HCT116 (cell line): ENCODE measurements at regions not wholly inside any gene's neighbourhood (a gene's known extent, or its start where the extent isn't known, plus 50 kb on each side); places are given as distances from the start of the nearest gene placed in this dataset.

Experiments
- ATAC-seq: fragments of 200-7000 bp; cut with Tn5 transposase; 2 replicates; pipeline ENCODE4 v1.9.1; 2020; ENCODE audit warnings: mild to moderate bottlenecking, moderate library complexity
- BruUV-seq: library from RNA; stranded (reverse); fragments of 400-500 nt; replicated peaks from 2 replicates; lab custom pipeline; 2021; lab: Mats Ljungman, UMichigan
- CTCF ChIA-PET: fragments of 300-600 bp; sonication (Branson Sonifier 250); formaldehyde crosslinking; loops from one replicate; lab custom pipeline; 2021; ENCODE audit warnings: antibody characterized with exemption; lab: Charles Lee
- POLR2A ChIA-PET: fragments of 300-600, 350-600 bp; sonication (Branson Sonifier 250); formaldehyde crosslinking; loops from one replicate; lab custom pipeline; 2021; ENCODE audit warnings: antibody characterized with exemption; lab: Charles Lee
- RAD21 ChIA-PET, 2 experiments: fragments of 300-600 bp; sonication (Branson Sonifier 250); formaldehyde crosslinking; loops; one replicate each; lab custom pipeline; 2023; ENCODE audit warnings: low total read pairs in 2 of 2; ENCODE audit not compliant: uncharacterized antibody in 2 of 2, unreplicated experiment in 2 of 2, low non-redundant PET in 1 of 2; lab: Charles Lee
- DNase-seq: peaks from one replicate; pipeline ENCODE4 v3.0.0-alpha.2; 2010; ENCODE audit warnings: low read depth, low spot score
- H2AFZ ChIP-seq: fragments of 200-600 bp; shearing (Covaris generic), sonication (generic); 2 replicates; pipeline ENCODE4 v1.6.1; 2017; ENCODE audit warnings: low read depth, mixed run types, mixed read lengths, antibody characterized with exemption, low read length; ENCODE audit not compliant: poor library complexity, severe bottlenecking
- H3K27ac ChIP-seq: 2 replicates; pipeline ENCODE4 v1.5.1; 2012; ENCODE audit warnings: low read depth, low read length
- H3K27me3 ChIP-seq: fragments of 200-600 bp; sonication (generic); 2 replicates; pipeline ENCODE4 v1.6.1; 2016; ENCODE audit warnings: mixed run types, low read length, mixed read lengths; ENCODE audit not compliant: insufficient read depth
- H3K36me3 ChIP-seq, 2 experiments: fragments of 200-500 bp in 1 of 2; fragments of 200-600 bp in 1 of 2; sonication (Bioruptor generic) in 1 of 2; sonication (generic) in 1 of 2; 2 replicates each; pipeline versions ENCODE4 v1.5.1 to v1.6.1; 2014 to 2016; ENCODE audit warnings: low read length in 2 of 2, inconsistent platforms in 1 of 2, mixed read lengths in 1 of 2, mixed run types in 1 of 2; ENCODE audit not compliant: insufficient read depth in 2 of 2, control insufficient read depth in 1 of 2
- H3K4me1 ChIP-seq, 2 experiments: fragments of 200-600 bp in 1 of 2; sonication (generic) in 1 of 2; 2 replicates each; pipeline versions ENCODE4 v1.5.1 to v1.6.1; 2012 to 2017; ENCODE audit warnings: low read length in 2 of 2, inconsistent platforms in 1 of 2, mild to moderate bottlenecking in 1 of 2, mixed read lengths in 1 of 2, mixed run types in 1 of 2, moderate library complexity in 1 of 2; ENCODE audit not compliant: insufficient read depth in 2 of 2, control insufficient read depth in 1 of 2
- H3K4me2 ChIP-seq: fragments of 200-600 bp; sonication (generic); 2 replicates; pipeline ENCODE4 v1.6.1; 2017; ENCODE audit warnings: mixed run types, low read length, mixed read lengths
- H3K4me3 ChIP-seq, 2 experiments: fragments of 200-600 bp in 1 of 2; sonication (generic) in 1 of 2; replicated peaks in 1 of 2; 2 replicates each; pipeline ENCODE4 v1.5.1; 2011 to 2016; ENCODE audit warnings: low read length in 2 of 2, control low read depth in 1 of 2, low read depth in 1 of 2, mild to moderate bottlenecking in 1 of 2, mixed read lengths in 1 of 2, mixed run types in 1 of 2
- H3K79me2 ChIP-seq: fragments of 200-600 bp; sonication (generic); 2 replicates; pipeline ENCODE4 v1.6.1; 2017; ENCODE audit warnings: mild to moderate bottlenecking, mixed run types, low read length, moderate library complexity, mixed read lengths; ENCODE audit not compliant: insufficient read depth
- H3K9ac ChIP-seq: fragments of 200-600 bp; sonication (generic); 2 replicates; pipeline ENCODE4 v1.6.1; 2016; ENCODE audit warnings: low read length, mixed read lengths
- H3K9me2 ChIP-seq: fragments of 200-600 bp; sonication (generic), shearing (Covaris generic); 2 replicates; pipeline ENCODE4 v1.6.1; 2017; ENCODE audit warnings: mixed run types, mild to moderate bottlenecking, moderate library complexity; ENCODE audit not compliant: insufficient read depth
- H3K9me3 ChIP-seq, 2 experiments: fragments of 200-500 bp in 1 of 2; fragments of 200-600 bp in 1 of 2; sonication (Bioruptor generic) in 1 of 2; sonication (generic) in 1 of 2; 2 replicates each; pipeline ENCODE4 v1.6.1; 2014 to 2017; ENCODE audit warnings: low read length in 2 of 2, mixed read lengths in 2 of 2, inconsistent platforms in 1 of 2, low read depth in 1 of 2, mild to moderate bottlenecking in 1 of 2, mixed run types in 1 of 2, moderate library complexity in 1 of 2; ENCODE audit not compliant: control insufficient read depth in 1 of 2, insufficient read depth in 1 of 2
- H4K20me1 ChIP-seq: fragments of 200-600 bp; sonication (generic), shearing (Covaris generic); 2 replicates; pipeline ENCODE4 v1.6.1; 2017; ENCODE audit warnings: mixed run types, mild to moderate bottlenecking, moderate library complexity; ENCODE audit not compliant: insufficient read depth
- CBX3 ChIP-seq: IDR thresholded peaks from 2 replicates; pipeline ENCODE4 v1.6.1; 2012; ENCODE audit warnings: low read depth
- EGR1 ChIP-seq: IDR thresholded peaks from 2 replicates; pipeline ENCODE4 v1.6.1; 2012; ENCODE audit warnings: low read depth
- ELF1 ChIP-seq: IDR thresholded peaks from 2 replicates; pipeline ENCODE4 v1.6.1; 2012; ENCODE audit warnings: low read depth, borderline replicate concordance
- EZH2phosphoT487 ChIP-seq: fragments of 200-600 bp; IDR thresholded peaks from 2 replicates; pipeline ENCODE4 v1.6.1; 2018; ENCODE audit warnings: antibody characterized with exemption, borderline replicate concordance
- JUND ChIP-seq: IDR thresholded peaks from 2 replicates; pipeline ENCODE4 v1.6.1; 2012
- SIN3A ChIP-seq: IDR thresholded peaks from 2 replicates; pipeline ENCODE4 v1.6.1; 2012; ENCODE audit warnings: low read depth
- SP1 ChIP-seq: IDR thresholded peaks from 2 replicates; pipeline ENCODE4 v1.6.1; 2012; ENCODE audit warnings: low read depth
- ZNF274 ChIP-seq: fragments of 200-500 bp; sonication (Bioruptor generic); IDR thresholded peaks from 2 replicates; pipeline ENCODE4 v1.6.1; 2014; ENCODE audit warnings: mild to moderate bottlenecking, low read depth, low read length, inconsistent platforms
- intact Hi-C: fragments of 100-400 bp; cut with micrococcal nuclease; formaldehyde crosslinking; loops from 2 replicates; pipeline ENCODE4 v1.10.0; 2022
- TF ChIP-seq, protein P1 (sequence below): IDR thresholded peaks from 2 replicates; pipeline ENCODE4 v1.6.1; 2011; ENCODE audit warnings: mild to moderate bottlenecking, low read length, moderate library complexity; ENCODE audit not compliant: insufficient replicate concordance; ENCODE audit errors: extremely low read depth

DNA sequence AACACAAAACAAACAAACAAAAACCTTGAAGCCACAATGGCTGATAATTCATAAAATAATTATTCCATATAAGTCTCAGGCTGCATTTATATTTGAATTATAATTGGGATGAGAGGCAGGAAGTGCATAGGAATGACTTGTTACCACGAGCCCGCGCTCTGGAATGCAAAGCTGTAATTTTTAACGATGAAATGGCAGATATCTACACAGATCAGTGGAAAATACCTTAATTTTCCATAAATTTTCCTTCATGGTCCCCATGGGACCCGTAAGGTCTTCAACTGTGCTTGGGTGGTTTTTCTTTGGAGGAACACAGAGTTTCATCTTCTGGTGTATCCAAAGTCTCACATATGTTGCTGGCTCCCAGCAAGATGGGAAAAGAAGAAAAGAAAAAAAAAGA, 226.8 kb downstream of the SHOX start:
- no peak for DNase-seq
- no peaks in the 10 kb centered on the region for H3K79me2 ChIP-seq
- no peaks in the 10 kb centered on the region for H3K36me3 ChIP-seq
- no peaks in the 10 kb centered on the region for H3K4me1 ChIP-seq
- CTCF ChIA-PET: no interaction called here
- no peak overlapping the region for H3K27ac ChIP-seq
- H4K20me1 ChIP-seq: no peaks in the 10 kb centered on the region
- TF ChIP-seq ZNF274 (no peak), SIN3A (no peak), ELF1 (no peak), SP1 (no peak), EZH2phosphoT487 (no peak), EGR1 (no peak)
- TF ChIP-seq, protein P1, sequence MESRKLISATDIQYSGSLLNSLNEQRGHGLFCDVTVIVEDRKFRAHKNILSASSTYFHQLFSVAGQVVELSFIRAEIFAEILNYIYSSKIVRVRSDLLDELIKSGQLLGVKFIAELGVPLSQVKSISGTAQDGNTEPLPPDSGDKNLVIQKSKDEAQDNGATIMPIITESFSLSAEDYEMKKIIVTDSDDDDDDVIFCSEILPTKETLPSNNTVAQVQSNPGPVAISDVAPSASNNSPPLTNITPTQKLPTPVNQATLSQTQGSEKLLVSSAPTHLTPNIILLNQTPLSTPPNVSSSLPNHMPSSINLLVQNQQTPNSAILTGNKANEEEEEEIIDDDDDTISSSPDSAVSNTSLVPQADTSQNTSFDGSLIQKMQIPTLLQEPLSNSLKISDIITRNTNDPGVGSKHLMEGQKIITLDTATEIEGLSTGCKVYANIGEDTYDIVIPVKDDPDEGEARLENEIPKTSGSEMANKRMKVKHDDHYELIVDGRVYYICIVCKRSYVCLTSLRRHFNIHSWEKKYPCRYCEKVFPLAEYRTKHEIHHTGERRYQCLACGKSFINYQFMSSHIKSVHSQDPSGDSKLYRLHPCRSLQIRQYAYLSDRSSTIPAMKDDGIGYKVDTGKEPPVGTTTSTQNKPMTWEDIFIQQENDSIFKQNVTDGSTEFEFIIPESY: no peak
- TF ChIP-seq, all 23 proteins: peak for 0
- Histone ChIP-seq H3K27me3 (0 out of 2 replicates have a peak, but pooled peaks cover 3% of the 10 kb centered on the region), H3K9me2 (no peaks in the 10 kb centered on the region), H3K9ac (no peak overlapping the region), H2AFZ (no peak overlapping the region), H3K4me3 (no peak overlapping the region), H3K4me2 (no peak overlapping the region), H3K9me3 (no peaks in the 10 kb centered on the region)
- no TSS peak for BruUV-seq
- ChIA-PET RAD21 (no interaction called here), POLR2A (no interaction called here)
- ATAC-seq: no peak
- intact Hi-C loops: no loop called here

DNA sequence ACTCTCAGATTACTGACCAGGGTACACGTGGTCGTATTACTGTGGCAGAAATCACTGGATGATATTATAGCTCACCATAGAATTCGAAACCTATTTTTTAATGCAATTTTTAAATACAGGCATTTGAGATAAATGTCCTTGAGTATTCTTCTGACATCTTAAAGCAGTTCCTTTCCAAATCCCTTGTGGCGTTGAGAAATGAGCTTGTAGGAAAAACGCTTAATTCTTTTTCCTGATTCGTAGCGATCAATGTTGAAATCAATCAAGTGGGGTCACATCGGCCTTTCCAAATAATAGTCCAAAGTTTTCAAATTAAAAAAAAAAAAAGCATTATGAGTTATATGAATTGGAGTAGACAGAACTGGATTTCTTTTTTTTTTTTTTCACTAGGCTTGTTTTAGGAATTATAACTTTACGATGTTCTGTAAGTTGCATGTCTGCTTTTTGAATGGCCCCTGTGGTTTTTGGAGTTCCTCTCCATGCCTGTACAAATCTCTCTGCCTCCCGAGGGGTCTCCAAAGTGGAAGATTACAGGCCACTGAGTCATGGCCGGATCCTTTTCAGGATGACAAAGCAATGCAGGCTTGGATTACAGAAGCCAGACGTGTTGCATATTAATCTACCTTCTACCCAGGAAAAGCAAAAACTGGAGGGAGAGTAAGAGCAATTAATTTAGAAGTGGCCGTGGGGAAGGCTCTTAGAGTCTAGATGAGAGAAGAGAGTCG, 226.1 kb downstream of the SHOX start:
- Histone ChIP-seq H3K79me2 (no peaks in the 10 kb centered on the region), H2AFZ (no peak overlapping the region)
- TF ChIP-seq CBX3 (no peak), JUND (no peak)
- TF ChIP-seq, all 23 proteins: peak for 0
- ATAC-seq (no peak), DNase-seq (no peak)
- Histone ChIP-seq H3K4me1 (no peaks in the 10 kb centered on the region), H4K20me1 (no peaks in the 10 kb centered on the region), H3K27me3 (0 out of 2 replicates have a peak, but pooled peaks cover 3% of the 10 kb centered on the region), H3K27ac (no peak overlapping the region), H3K9me3 (no peaks in the 10 kb centered on the region), H3K9ac (no peak overlapping the region), H3K4me3 (no peak overlapping the region), H3K9me2 (no peaks in the 10 kb centered on the region), H3K36me3 (no peaks in the 10 kb centered on the region), H3K4me2 (no peak overlapping the region)
- intact Hi-C loops: no loop called here
- BruUV-seq: no TSS peak
- ChIA-PET POLR2A (no interaction called here), CTCF (no interaction called here), RAD21 (no interaction called here)
